22Rv1 (cell line): ENCODE measurements at regions not wholly inside any gene's neighbourhood (a gene's known extent, or its start where the extent isn't known, plus 50 kb on each side); places are given as distances from the start of the nearest gene placed in this dataset.

Experiments
- ZFX ChIP-seq: fragments of 450-650 bp; IDR thresholded peaks from 2 replicates; pipeline ENCODE4 v1.6.1; 2017; ENCODE audit warnings: antibody characterized with exemption, borderline replicate concordance
- TF ChIP-seq, protein P1 (sequence below): fragments of 450-650 bp; IDR thresholded peaks from 2 replicates; pipeline ENCODE4 v1.5.1; 2017; ENCODE audit warnings: mild to moderate bottlenecking

DNA sequence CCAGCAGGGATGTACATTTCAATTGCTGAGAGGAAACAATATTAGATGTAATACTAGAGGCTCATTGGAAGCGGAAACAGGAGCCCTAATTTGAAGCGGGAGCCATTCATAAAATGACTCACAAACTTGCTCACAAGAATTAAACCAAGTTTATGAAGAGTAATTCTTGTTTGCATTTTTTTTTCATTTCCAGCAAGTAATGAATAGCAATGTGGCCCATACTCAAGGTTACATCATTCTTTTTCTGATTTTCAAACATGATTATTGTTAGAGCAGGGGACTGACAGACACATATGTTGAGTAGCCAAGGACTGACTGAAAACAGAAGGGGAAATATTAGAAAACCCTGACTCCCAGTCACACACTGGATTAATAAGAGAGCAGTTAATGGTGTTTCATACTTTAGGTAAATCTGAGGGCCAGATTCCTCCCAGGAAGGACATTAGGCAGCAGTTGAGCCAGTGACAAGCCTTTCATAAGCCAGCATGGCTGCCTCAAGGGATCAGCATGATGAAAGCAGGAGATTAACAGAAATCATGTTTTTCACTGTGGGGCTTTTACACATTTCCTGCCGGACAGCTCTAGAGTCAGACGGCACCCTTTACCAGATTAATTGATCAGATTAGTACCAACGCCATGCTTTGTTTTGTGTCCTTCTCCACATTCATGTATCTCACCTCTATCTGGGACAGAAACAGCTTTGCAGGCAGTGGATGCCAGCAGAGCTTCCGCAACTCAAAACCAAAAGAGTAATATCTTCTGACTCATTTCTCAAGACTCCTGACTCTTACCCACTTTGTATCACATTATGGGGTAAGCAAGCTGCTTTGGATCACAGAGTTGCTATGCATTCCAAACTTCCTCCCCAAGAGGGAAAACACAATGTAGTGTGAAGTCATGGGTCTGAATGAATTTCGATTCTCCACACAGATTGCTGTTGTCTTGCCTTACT, 831.6 kb downstream of the KCNA4 start:
- TF ChIP-seq, protein P1, sequence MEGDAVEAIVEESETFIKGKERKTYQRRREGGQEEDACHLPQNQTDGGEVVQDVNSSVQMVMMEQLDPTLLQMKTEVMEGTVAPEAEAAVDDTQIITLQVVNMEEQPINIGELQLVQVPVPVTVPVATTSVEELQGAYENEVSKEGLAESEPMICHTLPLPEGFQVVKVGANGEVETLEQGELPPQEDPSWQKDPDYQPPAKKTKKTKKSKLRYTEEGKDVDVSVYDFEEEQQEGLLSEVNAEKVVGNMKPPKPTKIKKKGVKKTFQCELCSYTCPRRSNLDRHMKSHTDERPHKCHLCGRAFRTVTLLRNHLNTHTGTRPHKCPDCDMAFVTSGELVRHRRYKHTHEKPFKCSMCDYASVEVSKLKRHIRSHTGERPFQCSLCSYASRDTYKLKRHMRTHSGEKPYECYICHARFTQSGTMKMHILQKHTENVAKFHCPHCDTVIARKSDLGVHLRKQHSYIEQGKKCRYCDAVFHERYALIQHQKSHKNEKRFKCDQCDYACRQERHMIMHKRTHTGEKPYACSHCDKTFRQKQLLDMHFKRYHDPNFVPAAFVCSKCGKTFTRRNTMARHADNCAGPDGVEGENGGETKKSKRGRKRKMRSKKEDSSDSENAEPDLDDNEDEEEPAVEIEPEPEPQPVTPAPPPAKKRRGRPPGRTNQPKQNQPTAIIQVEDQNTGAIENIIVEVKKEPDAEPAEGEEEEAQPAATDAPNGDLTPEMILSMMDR = no peak
- TF ChIP-seq ZFX = no peak
